Neural progenitor cell (in vitro differentiated cells): ENCODE measurements at regions not wholly inside any gene's neighbourhood (a gene's known extent, or its start where the extent isn't known, plus 50 kb on each side); places are given as distances from the start of the nearest gene placed in this dataset.

Experiments
- DNase-seq: peaks from one replicate; pipeline ENCODE4 v3.0.0-alpha.2; 2016; ENCODE audit warnings: low spot score
- H2AFZ ChIP-seq: fragments of 200-600 bp; sonication (generic); replicated peaks from 2 replicates; pipeline ENCODE4 v1.6.1; 2016; ENCODE audit warnings: antibody characterized with exemption
- H3F3A ChIP-seq: fragments of 200-600 bp; sonication (generic); 2 replicates; pipeline ENCODE4 v1.6.1; 2016; ENCODE audit warnings: antibody characterized with exemption, low read depth
- H3K27ac ChIP-seq: fragments of 200-600 bp; sonication (generic); 2 replicates; pipeline ENCODE4 v1.5.1; 2016; ENCODE audit warnings: mild to moderate bottlenecking
- H3K27me3 ChIP-seq: fragments of 200-600 bp; sonication (generic); 2 replicates; pipeline ENCODE4 v1.6.1; 2016; ENCODE audit warnings: mild to moderate bottlenecking, moderate library complexity
- H3K36me3 ChIP-seq: fragments of 200-600 bp; sonication (generic); 2 replicates; pipeline ENCODE4 v1.5.1; 2016
- H3K4me1 ChIP-seq: fragments of 200-600 bp; sonication (generic); 2 replicates; pipeline ENCODE4 v1.6.1; 2016; ENCODE audit warnings: mixed run types
- H3K4me2 ChIP-seq: fragments of 200-600 bp; sonication (generic); 2 replicates; pipeline ENCODE4 v1.6.1; 2016
- H3K4me3 ChIP-seq: fragments of 200-600 bp; sonication (generic); 2 replicates; pipeline ENCODE4 v1.5.1; 2016
- H3K79me2 ChIP-seq: fragments of 200-600 bp; sonication (generic); 2 replicates; pipeline ENCODE4 v1.6.1; 2016; ENCODE audit warnings: low read depth
- H3K9ac ChIP-seq: fragments of 200-600 bp; sonication (generic); 2 replicates; pipeline ENCODE4 v1.6.1; 2016
- H3K9me3 ChIP-seq: fragments of 200-600 bp; sonication (generic); 2 replicates; pipeline ENCODE4 v1.5.1; 2016; ENCODE audit warnings: low read depth
- H4K20me1 ChIP-seq: fragments of 200-600 bp; sonication (generic); 2 replicates; pipeline ENCODE4 v1.6.1; 2016; ENCODE audit warnings: low read depth
- H3K27ac Mint-ChIP-seq: 3 replicates; pipeline ENCODE4 v1.8.0; 2021; ENCODE audit warnings: mixed read lengths
- H3K27me3 Mint-ChIP-seq: 2 replicates; pipeline ENCODE4 v1.8.0; 2022; ENCODE audit warnings: low read depth, mild to moderate bottlenecking, inconsistent platforms, moderate library complexity, mixed read lengths; ENCODE audit not compliant: insufficient read depth
- H3K36me3 Mint-ChIP-seq: 3 replicates; pipeline ENCODE4 v1.8.0; 2021; ENCODE audit warnings: mixed read lengths
- H3K4me1 Mint-ChIP-seq: 3 replicates; pipeline ENCODE4 v1.8.0; 2021; ENCODE audit warnings: mixed read lengths
- H3K4me3 Mint-ChIP-seq: 3 replicates; pipeline ENCODE4 v1.8.0; 2021; ENCODE audit warnings: mild to moderate bottlenecking, moderate library complexity, mixed read lengths
- H3K9me3 Mint-ChIP-seq: 3 replicates; pipeline ENCODE4 v1.8.0; 2020; ENCODE audit warnings: mixed read lengths
- CTCF ChIP-seq: fragments of 200-600 bp; sonication (generic); IDR thresholded peaks from 2 replicates; pipeline ENCODE4 v1.5.1; 2017; ENCODE audit warnings: antibody characterized with exemption, mild to moderate bottlenecking
- EZH2 ChIP-seq: fragments of 200-600 bp; sonication (generic); IDR thresholded peaks from 2 replicates; pipeline ENCODE4 v1.6.1; 2017; ENCODE audit warnings: antibody characterized with exemption, mild to moderate bottlenecking, moderate library complexity
- EZH2phosphoT487 ChIP-seq: fragments of 200-600 bp; sonication (generic); IDR thresholded peaks from 2 replicates; pipeline ENCODE4 v1.6.1; 2017; ENCODE audit warnings: antibody characterized with exemption

- DNase-seq, result no peak
- no peaks in the 10 kb centered on the region for H3K4me1 ChIP-seq
- no peaks in the 10 kb centered on the region for H4K20me1 ChIP-seq
- no peak overlapping the region for H3K9ac ChIP-seq
- Mint-ChIP-seq H3K4me1 (no peaks in the 10 kb centered on the region), H3K36me3 (no peaks in the 10 kb centered on the region), H3K27ac (no peak overlapping the region), H3K9me3 (no peaks in the 10 kb centered on the region), H3K27me3 (peaks cover 10% of the 10 kb centered on the region), H3K4me3 (no peak overlapping the region)
- TF ChIP-seq EZH2 (no peak), EZH2phosphoT487 (no peak), CTCF (no peak)
- no peak overlapping the region for H2AFZ ChIP-seq
- H3K36me3 ChIP-seq, result no peaks in the 10 kb centered on the region
- no peaks in the 10 kb centered on the region for H3K9me3 ChIP-seq
- H3F3A ChIP-seq, result no peaks in the 10 kb centered on the region
- no peak overlapping the region for H3K4me2 ChIP-seq
- no peaks in the 10 kb centered on the region for H3K79me2 ChIP-seq
- no peak overlapping the region for H3K27ac ChIP-seq
- no peak overlapping the region for H3K4me3 ChIP-seq
- no peaks in the 10 kb centered on the region for H3K27me3 ChIP-seq
These were observed 534.6 kb downstream of the PPARGC1A start for GRCh38 chr4:23355258-23355657.

- H3K27me3 Mint-ChIP-seq, result peaks cover 8% of the 10 kb centered on the region
These were observed 536.6 kb downstream of the PPARGC1A start for GRCh38 chr4:23353200-23353599.

GRCh38 chr4:23348789-23349498, 540.9 kb downstream of the PPARGC1A start:
- H4K20me1 ChIP-seq, result no peaks in the 10 kb centered on the region
- H3K27me3 ChIP-seq, result no peaks in the 10 kb centered on the region
- Mint-ChIP-seq H3K4me3 (no peak overlapping the region), H3K27ac (no peak overlapping the region), H3K27me3 (peaks cover 8% of the 10 kb centered on the region), H3K4me1 (no peaks in the 10 kb centered on the region), H3K9me3 (no peaks in the 10 kb centered on the region), H3K36me3 (no peaks in the 10 kb centered on the region)
- no peaks in the 10 kb centered on the region for H3K79me2 ChIP-seq
- H3F3A ChIP-seq, result no peaks in the 10 kb centered on the region
- TF ChIP-seq EZH2 (no peak), CTCF (no peak), EZH2phosphoT487 (no peak)
- H3K4me3 ChIP-seq, result no peak overlapping the region
- no peak overlapping the region for H3K4me2 ChIP-seq
- no peak overlapping the region for H3K9ac ChIP-seq
- H2AFZ ChIP-seq, result no peak overlapping the region
- no peaks in the 10 kb centered on the region for H3K36me3 ChIP-seq
- no peaks in the 10 kb centered on the region for H3K4me1 ChIP-seq
- no peak overlapping the region for H3K27ac ChIP-seq
- no peak for DNase-seq
- no peaks in the 10 kb centered on the region for H3K9me3 ChIP-seq

More at GRCh38 chr4:23353200-23353599, 536.6 kb downstream of the PPARGC1A start:
- no peaks in the 10 kb centered on the region for H3K4me1 ChIP-seq
- H3F3A ChIP-seq, result no peaks in the 10 kb centered on the region
- H3K4me1 Mint-ChIP-seq, result no peaks in the 10 kb centered on the region
- H3K79me2 ChIP-seq, result no peaks in the 10 kb centered on the region
- H3K36me3 ChIP-seq, result no peaks in the 10 kb centered on the region
- DNase-seq, result no peak
- H3K36me3 Mint-ChIP-seq, result no peaks in the 10 kb centered on the region
- no peaks in the 10 kb centered on the region for H3K9me3 Mint-ChIP-seq
- no peaks in the 10 kb centered on the region for H3K27me3 ChIP-seq
- no peaks in the 10 kb centered on the region for H3K9me3 ChIP-seq
- H3K27ac Mint-ChIP-seq, result no peak overlapping the region
- H3K4me3 Mint-ChIP-seq, result no peak overlapping the region
- H2AFZ ChIP-seq, result no peak overlapping the region
- H3K4me3 ChIP-seq, result no peak overlapping the region
- no peaks in the 10 kb centered on the region for H4K20me1 ChIP-seq
- H3K9ac ChIP-seq, result no peak overlapping the region
- H3K4me2 ChIP-seq, result no peak overlapping the region
- no peak overlapping the region for H3K27ac ChIP-seq
- no peak for TF ChIP-seq CTCF
- TF ChIP-seq EZH2, result no peak
- TF ChIP-seq EZH2phosphoT487, result no peak
